Stimulated activated CD4-positive, alpha-beta T cell treated with anti-CD3 and anti-CD28 coated beads, Interleukin-12 subunit alpha, Interleukin-12 subunit beta, amount 100 ng/mL, for 4 hours (primary cell): ENCODE measurements at regions not wholly inside any gene's neighbourhood (a gene's known extent, or its start where the extent isn't known, plus 50 kb on each side); places are given as distances from the start of the nearest gene placed in this dataset.
"Not testable (repeated sequence)": the region's sequence is repeated elsewhere in the genome, so short reads cannot be mapped to it uniquely, and the experiment has no call there.

Experiments used
- DNase-seq: peaks from one replicate; pipeline ENCODE4 v3.0.0-alpha.2; 2020

- not testable (repeated sequence) for DNase-seq
Measured at GRCh38 chr1:146710838-146711521, 227.1 kb upstream of the NBPF12 start.

- DNase-seq = not testable (repeated sequence)
Measured at GRCh38 chr1:146709302-146709701, 228.8 kb upstream of the NBPF12 start.

- not testable (repeated sequence) for DNase-seq
Measured at GRCh38 chr1:146704162-146704724, 233.9 kb upstream of the NBPF12 start.

GRCh38 chr1:146701320-146701719 lies 236.8 kb upstream of the NBPF12 start:
- not testable (repeated sequence) for DNase-seq

GRCh38 chr1:146695388-146695787 lies 242.7 kb upstream of the NBPF12 start:
- DNase-seq = not testable (repeated sequence)

GRCh38 chr1:146691798-146692197 lies 246.3 kb upstream of the NBPF12 start:
- DNase-seq = not testable (repeated sequence)

GRCh38 chr1:146688893-146689292 lies 249.2 kb upstream of the NBPF12 start:
- DNase-seq = not testable (repeated sequence)

GRCh38 chr1:146686777-146687366 lies 251.3 kb upstream of the NBPF12 start:
- not testable (repeated sequence) for DNase-seq

GRCh38 chr1:146683126-146683429 lies 255.0 kb upstream of the NBPF12 start:
- DNase-seq = not testable (repeated sequence)

GRCh38 chr1:146682227-146683125 lies 255.6 kb upstream of the NBPF12 start:
- not testable (repeated sequence) for DNase-seq

- not testable (repeated sequence) for DNase-seq
Measured at GRCh38 chr1:146673729-146674299, 264.3 kb upstream of the NBPF12 start.

GRCh38 chr1:146672608-146673007 lies 265.5 kb upstream of the NBPF12 start:
- not testable (repeated sequence) for DNase-seq

- DNase-seq = not testable (repeated sequence)
Measured at GRCh38 chr1:146671588-146671987, 266.5 kb upstream of the NBPF12 start.

GRCh38 chr1:146670832-146671566 lies 267.1 kb upstream of the NBPF12 start:
- DNase-seq = not testable (repeated sequence)

- DNase-seq = not testable (repeated sequence)
Measured at GRCh38 chr1:146666275-146666674, 271.8 kb upstream of the NBPF12 start.

- not testable (repeated sequence) for DNase-seq
Measured at GRCh38 chr1:146660242-146660641, 277.9 kb upstream of the NBPF12 start.

- not testable (repeated sequence) for DNase-seq
Measured at GRCh38 chr1:146656356-146657060, 281.6 kb upstream of the NBPF12 start.

GRCh38 chr1:146654763-146655162 lies 283.4 kb upstream of the NBPF12 start:
- DNase-seq = not testable (repeated sequence)

- not testable (repeated sequence) for DNase-seq
Measured at GRCh38 chr1:146645978-146646604, 292.0 kb upstream of the NBPF12 start.

- DNase-seq = not testable (repeated sequence)
Measured at GRCh38 chr1:146641534-146641933, 296.6 kb upstream of the NBPF12 start.

- not testable (repeated sequence) for DNase-seq
Measured at GRCh38 chr1:146640671-146641070, 297.5 kb upstream of the NBPF12 start.
